Testis (tissue), 2 donors: ENCODE measurements at regions not wholly inside any gene's neighbourhood (a gene's known extent, or its start where the extent isn't known, plus 50 kb on each side); places are given as distances from the start of the nearest gene placed in this dataset.
"Not testable (repeated sequence)": the region's sequence is repeated elsewhere in the genome, so short reads cannot be mapped to it uniquely, and the experiment has no call there.

ENCODE experiments used
- DNase-seq: peaks from one replicate; pipeline ENCODE4 v3.0.0-alpha.2; 2019
- H3K27ac ChIP-seq, 2 donors: fragments of 200-600 bp; sonication (generic); one replicate each; pipeline ENCODE4 v1.5.1; 2019
- H3K27me3 ChIP-seq: fragments of 200-600 bp; sonication (generic); one replicate; pipeline ENCODE4 v1.5.1; 2019
- H3K36me3 ChIP-seq: fragments of 200-600 bp; sonication (generic); one replicate; pipeline ENCODE4 v1.5.1; 2017; ENCODE audit warnings: low read depth; ENCODE audit errors: missing control alignments
- H3K4me1 ChIP-seq: fragments of 200-600 bp; sonication (generic); one replicate; pipeline ENCODE4 v1.5.1; 2019
- H3K4me3 ChIP-seq, 2 donors: fragments of 200-600 bp; sonication (generic); one replicate each; pipeline ENCODE4 v1.5.1; 2017 to 2019
- H3K9me3 ChIP-seq: fragments of 200-600 bp; sonication (generic); one replicate; pipeline ENCODE4 v1.5.1; 2017
- CTCF ChIP-seq, 3 experiments: fragments of 450-650 bp in 2 of 3; fragments of 200-600 bp in 1 of 3; sonication (generic) in 1 of 3; IDR thresholded peaks; one replicate each; pipeline ENCODE4 v1.5.1; 2016 to 2019; ENCODE audit warnings: antibody characterized with exemption in 3 of 3, mild to moderate bottlenecking in 2 of 3, moderate library complexity in 1 of 3
- POLR2A ChIP-seq: fragments of 450-650 bp; IDR thresholded peaks from one replicate; pipeline ENCODE4 v1.6.1; 2017; ENCODE audit warnings: antibody characterized with exemption, mild to moderate bottlenecking, moderate library complexity
- WGBS, 2 donors: methylation state at CpG; one replicate each; pipeline ENCODE4 v1.1.5; 2018; 5-methylcytosine and 5-hydroxymethylcytosine counted together
- intact Hi-C: fragments of 100-400 bp; cut with DNase I; formaldehyde crosslinking; loops from one replicate; pipeline ENCODE4 v1.15.1; 2023; ENCODE audit warnings: low total_unique reads

- Histone ChIP-seq H3K27me3 (no peaks in the 10 kb centered on the region), H3K4me1 (no peaks in the 10 kb centered on the region), H3K27ac (no peak overlapping the region), H3K36me3 (no peaks in the 10 kb centered on the region), H3K9me3 (no peaks in the 10 kb centered on the region), H3K4me3 (no peak overlapping the region)
- intact Hi-C loops, result no loop called here
- WGBS, 2 donors, result 63 to 83% methylated on average over 1 of the region's 1 CpG
- no peak for TF ChIP-seq POLR2A
- TF ChIP-seq CTCF (IDR thresholded peaks at IDR 0.05), result no peak
- no peak for DNase-seq
Observed at GRCh38 chr1:95532335-95532734, 298.3 kb downstream of the RWDD3 start.

DNA sequence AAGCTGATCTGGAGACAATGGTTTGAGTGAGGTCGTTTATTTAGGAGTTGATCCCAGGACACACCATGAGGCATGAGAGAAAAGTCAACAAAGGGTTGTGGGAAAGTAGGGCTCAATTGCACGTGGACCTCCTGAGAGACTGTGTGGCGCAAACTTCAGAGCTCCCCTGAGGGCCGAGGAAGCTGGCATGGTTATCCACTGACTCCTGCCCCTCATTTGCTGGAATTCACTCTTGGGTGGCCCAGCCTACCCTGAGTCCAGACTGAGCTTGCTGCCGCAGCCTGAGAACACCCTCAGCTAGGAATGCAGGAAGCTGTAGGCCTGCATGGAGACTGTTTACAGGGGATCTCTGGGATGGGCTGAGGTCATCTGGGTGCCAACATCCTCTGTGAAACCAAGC, 301.0 kb downstream of the RWDD3 start:
- Histone ChIP-seq H3K36me3 (no peaks in the 10 kb centered on the region), H3K4me1 (no peaks in the 10 kb centered on the region), H3K9me3 (no peaks in the 10 kb centered on the region), H3K27me3 (no peaks in the 10 kb centered on the region), H3K27ac (no peak overlapping the region), H3K4me3 (no peak overlapping the region)
- no peak for TF ChIP-seq POLR2A
- no peak for TF ChIP-seq CTCF (IDR thresholded peaks at IDR 0.05)
- 81 to 85% methylated on average over 5 of the region's 5 CpGs for WGBS, 2 donors
- intact Hi-C loops, result no loop called here
- DNase-seq, result no peak

DNA sequence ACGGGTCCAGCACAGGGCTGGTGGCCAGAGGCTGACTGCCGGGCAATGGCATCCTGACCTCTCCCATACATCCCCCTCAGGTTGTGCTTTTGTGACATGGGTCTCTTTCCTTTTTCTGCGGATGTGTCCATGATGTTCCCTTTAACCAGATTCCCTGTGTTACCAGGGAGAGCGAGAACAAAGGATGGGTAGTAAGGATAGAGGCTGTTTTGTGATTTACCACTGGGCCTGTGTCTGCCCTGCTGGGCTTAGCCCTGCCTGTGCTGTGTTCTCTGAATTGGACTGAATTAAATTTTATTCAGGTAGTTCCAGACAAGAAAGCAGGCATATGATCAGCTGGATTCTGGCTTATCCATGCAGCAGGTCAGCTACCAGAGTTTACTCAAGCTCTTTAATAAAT, 301.6 kb downstream of the RWDD3 start:
- Histone ChIP-seq H3K27ac (no peak overlapping the region), H3K27me3 (no peaks in the 10 kb centered on the region), H3K36me3 (no peaks in the 10 kb centered on the region), H3K9me3 (no peaks in the 10 kb centered on the region), H3K4me1 (no peaks in the 10 kb centered on the region), H3K4me3 (no peak overlapping the region)
- WGBS, 2 donors, result 86 to 94% methylated on average over 2 to 4 of the region's 4 CpGs
- TF ChIP-seq POLR2A (no peak), CTCF (IDR thresholded peaks at IDR 0.05) (no peak)
- no peak for DNase-seq
- intact Hi-C loops, result no loop called here

DNA sequence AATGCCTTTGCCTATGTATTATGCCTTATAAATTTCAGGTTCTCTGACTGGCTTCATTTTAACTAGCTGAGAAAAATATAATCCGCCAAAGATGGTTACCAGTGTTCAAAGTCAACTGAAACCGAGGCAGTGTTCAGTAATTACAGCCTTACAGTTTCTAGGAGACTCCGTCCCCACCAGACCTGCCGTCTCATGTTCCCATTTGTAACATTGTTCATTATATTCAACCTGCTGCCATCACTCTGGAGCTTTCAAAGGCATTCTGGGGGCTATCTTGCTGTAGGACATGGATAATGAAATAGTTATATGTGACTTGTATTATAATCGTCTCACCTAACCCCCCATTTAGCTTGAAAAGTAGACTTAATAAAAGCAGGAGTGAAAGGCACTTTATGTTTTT, 302.5 kb downstream of the RWDD3 start:
- Histone ChIP-seq H3K9me3 (no peaks in the 10 kb centered on the region), H3K27me3 (no peaks in the 10 kb centered on the region), H3K4me3 (no peak overlapping the region), H3K27ac (no peak overlapping the region), H3K4me1 (no peaks in the 10 kb centered on the region), H3K36me3 (no peaks in the 10 kb centered on the region)
- TF ChIP-seq POLR2A (no peak), CTCF (IDR thresholded peaks at IDR 0.05) (no peak)
- 67 to 79% methylated on average over 5 of the region's 5 CpGs for WGBS, 2 donors
- intact Hi-C loops, result no loop called here
- no peak for DNase-seq

DNA sequence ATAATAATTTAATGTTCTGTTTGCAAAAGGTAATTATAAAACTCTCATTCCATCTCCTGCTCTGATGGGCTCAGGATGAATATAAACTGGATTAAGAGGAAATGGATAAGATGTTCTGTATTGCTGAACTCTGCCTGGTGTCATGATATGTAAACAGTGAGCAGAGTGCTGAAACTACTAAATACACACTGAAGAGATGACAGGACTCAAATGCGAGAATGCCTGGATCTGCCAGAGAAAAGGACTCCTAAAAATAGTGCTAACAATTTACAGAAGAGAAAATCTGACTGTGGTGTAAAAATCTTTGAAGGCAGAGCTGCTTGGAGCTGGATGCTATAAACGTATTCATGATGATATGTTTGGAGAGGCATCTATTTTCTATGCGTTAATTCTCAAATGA, 303.2 kb downstream of the RWDD3 start:
- no peak for DNase-seq
- no peaks in the 10 kb centered on the region for H3K4me1 ChIP-seq
- WGBS, 2 donors, result 64% methylated on average over 3 of the region's 3 CpGs
- H3K27ac ChIP-seq, result no peak overlapping the region
- H3K4me3 ChIP-seq, result no peak overlapping the region
- intact Hi-C loops, result no loop called here
- H3K36me3 ChIP-seq, result no peaks in the 10 kb centered on the region
- TF ChIP-seq CTCF (IDR thresholded peaks at IDR 0.05) (no peak), POLR2A (no peak)
- H3K27me3 ChIP-seq, result no peaks in the 10 kb centered on the region
- no peaks in the 10 kb centered on the region for H3K9me3 ChIP-seq

- H3K36me3 ChIP-seq, H3K4me3 ChIP-seq, intact Hi-C loops, H3K9me3 ChIP-seq, H3K4me1 ChIP-seq, H3K27me3 ChIP-seq, H3K27ac ChIP-seq: not testable (repeated sequence)
- peak; percentile 65 for DNase-seq
- 77 to 86% methylated on average over 7 of the region's 7 CpGs for WGBS, 2 donors
Observed at GRCh38 chr1:95538242-95538641, 304.2 kb downstream of the RWDD3 start.
